ENCODE measurements at regions not wholly inside any gene's neighbourhood (a gene's known extent, or its start where the extent isn't known, plus 50 kb on each side); places are given as distances from the start of the nearest gene placed in this dataset.
A peak's percentile ranks its signal among the peaks of the same experiment; 100 is the strongest.

DNA sequence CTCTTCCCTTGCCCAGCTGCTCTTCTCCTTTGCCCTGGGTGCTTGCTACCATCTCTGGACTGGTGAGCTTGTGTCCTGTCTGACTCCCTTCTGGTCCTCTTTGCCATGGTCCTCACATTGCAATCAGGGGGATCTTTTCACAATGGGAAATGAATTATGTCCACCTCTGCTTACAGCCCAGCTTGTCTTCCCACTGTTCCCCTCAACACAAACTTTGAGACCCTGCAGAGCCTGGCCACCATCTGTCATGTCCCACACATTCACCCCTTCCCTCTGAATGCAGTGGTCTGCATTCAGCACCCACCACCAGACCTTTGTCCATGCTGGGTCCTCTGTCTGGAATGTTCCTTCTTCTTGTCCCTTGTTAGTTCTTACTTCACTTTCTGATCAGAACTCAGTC lies 100.5 kb downstream of the ABHD5 start:
- no peaks in the 10 kb centered on the region for H3K79me2 ChIP-seq (ENCODE audit: insufficient read depth, low read length)
- H3K27me3 ChIP-seq (ENCODE audit: insufficient read depth, low read length, poor library complexity, severe bottlenecking) = no peaks in the 10 kb centered on the region
- no peaks in the 10 kb centered on the region for H3K9me3 ChIP-seq (ENCODE audit: insufficient read depth, low read depth, low read length)
- peaks cover 18% of the 10 kb centered on the region for H3K4me1 ChIP-seq (ENCODE audit: insufficient read depth, low read length, poor library complexity, severe bottlenecking)
- H3K9me2 ChIP-seq (replicated peaks; ENCODE audit: low read depth, low read length) = no peaks in the 10 kb centered on the region
- H3K36me3 ChIP-seq (ENCODE audit: insufficient read depth, low read length) = no peaks in the 10 kb centered on the region
- H3K4me3 ChIP-seq (ENCODE audit: low read length, poor library complexity, severe bottlenecking) = no peak overlapping the region
- no peak overlapping the region for H2AFZ ChIP-seq (ENCODE audit: low read length)
- TF ChIP-seq CTCF (conservative IDR thresholded peaks at IDR 0.05; ENCODE audit: low read length) (no peak), EZH2phosphoT487 (IDR thresholded peaks at IDR 0.05; ENCODE audit: borderline replicate concordance) (no peak)
- H3F3A ChIP-seq (ENCODE audit: low read depth) = no peaks in the 10 kb centered on the region
- no peak overlapping the region for H3K9ac ChIP-seq (ENCODE audit: low read depth, low read length, poor library complexity, severe bottlenecking)
- no peaks in the 10 kb centered on the region for H4K20me1 ChIP-seq (ENCODE audit: insufficient read depth, low read length, poor library complexity, severe bottlenecking)
- H3K4me2 ChIP-seq (ENCODE audit: low read depth, low read length, poor library complexity, severe bottlenecking) = no peak overlapping the region

- no peak overlapping the region for H3K4me3 ChIP-seq (ENCODE audit: low read length, poor library complexity, severe bottlenecking)
- H3K79me2 ChIP-seq (ENCODE audit: insufficient read depth, low read length) = no peaks in the 10 kb centered on the region
- H3K9me2 ChIP-seq (replicated peaks; ENCODE audit: low read depth, low read length) = no peaks in the 10 kb centered on the region
- no peaks in the 10 kb centered on the region for H3F3A ChIP-seq (ENCODE audit: low read depth)
- peaks cover 8% of the 10 kb centered on the region for H3K4me1 ChIP-seq (ENCODE audit: insufficient read depth, low read length, poor library complexity, severe bottlenecking)
- H3K9me3 ChIP-seq (ENCODE audit: insufficient read depth, low read depth, low read length) = no peaks in the 10 kb centered on the region
- H3K27me3 ChIP-seq (ENCODE audit: insufficient read depth, low read length, poor library complexity, severe bottlenecking) = no peaks in the 10 kb centered on the region
- peak overlapping the region; percentile 82 for H2AFZ ChIP-seq (ENCODE audit: low read length)
- H3K4me2 ChIP-seq (ENCODE audit: low read depth, low read length, poor library complexity, severe bottlenecking) = no peak overlapping the region
- H3K36me3 ChIP-seq (ENCODE audit: insufficient read depth, low read length) = no peaks in the 10 kb centered on the region
- no peak overlapping the region for H3K9ac ChIP-seq (ENCODE audit: low read depth, low read length, poor library complexity, severe bottlenecking)
- no peaks in the 10 kb centered on the region for H4K20me1 ChIP-seq (ENCODE audit: insufficient read depth, low read length, poor library complexity, severe bottlenecking)
- TF ChIP-seq EZH2phosphoT487 (IDR thresholded peaks at IDR 0.05; ENCODE audit: borderline replicate concordance) (no peak), CTCF (conservative IDR thresholded peaks at IDR 0.05; ENCODE audit: low read length) (no peak)
Observed at GRCh38 chr3:43792904-43793303, 102.2 kb downstream of the ABHD5 start.

DNA sequence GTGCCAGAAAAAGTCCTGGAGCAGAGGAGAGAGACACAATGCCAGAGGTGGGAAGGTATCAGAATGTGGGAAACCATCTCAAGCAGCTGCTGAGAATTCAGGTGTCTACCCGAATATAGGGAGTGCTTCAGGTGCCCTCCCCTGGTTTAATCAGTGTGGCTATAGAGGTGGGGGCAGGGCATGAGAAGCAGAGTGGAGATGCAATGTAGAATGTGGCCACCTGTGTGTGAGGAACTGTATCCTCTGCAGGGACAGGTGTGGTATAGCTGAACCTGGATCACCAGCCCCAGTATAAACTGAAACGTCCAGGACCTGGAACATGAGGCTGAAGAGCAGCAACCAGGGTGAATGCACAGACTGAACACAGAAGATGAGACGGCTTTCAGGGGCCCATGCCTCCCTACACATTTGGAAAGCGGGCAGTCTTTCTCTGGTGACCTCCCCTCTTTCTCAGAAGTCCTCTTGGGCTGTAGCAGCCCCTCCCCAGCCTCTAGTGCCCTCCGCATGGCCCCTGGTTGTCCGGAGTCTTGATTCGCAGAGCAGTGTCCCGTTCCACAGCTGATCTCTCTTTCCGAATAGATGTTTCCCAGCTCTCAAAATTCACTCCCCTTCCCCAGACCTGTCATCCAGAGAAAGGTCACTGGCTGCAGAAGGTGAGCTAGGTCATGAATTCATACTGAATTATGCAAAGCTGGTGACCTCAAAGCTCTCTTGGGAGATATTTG lies 103.1 kb downstream of the ABHD5 start:
- Histone ChIP-seq H4K20me1 (ENCODE audit: insufficient read depth, low read length, poor library complexity, severe bottlenecking) (no peaks in the 10 kb centered on the region), H3K9me3 (ENCODE audit: insufficient read depth, low read depth, low read length) (no peaks in the 10 kb centered on the region), H3K27me3 (ENCODE audit: insufficient read depth, low read length, poor library complexity, severe bottlenecking) (no peaks in the 10 kb centered on the region), H3F3A (ENCODE audit: low read depth) (no peaks in the 10 kb centered on the region), H3K9me2 (replicated peaks; ENCODE audit: low read depth, low read length) (no peaks in the 10 kb centered on the region), H3K79me2 (ENCODE audit: insufficient read depth, low read length) (no peaks in the 10 kb centered on the region), H2AFZ (ENCODE audit: low read length) (no peak overlapping the region), H3K4me1 (ENCODE audit: insufficient read depth, low read length, poor library complexity, severe bottlenecking) (peaks cover 8% of the 10 kb centered on the region), H3K4me2 (ENCODE audit: low read depth, low read length, poor library complexity, severe bottlenecking) (no peak overlapping the region), H3K36me3 (ENCODE audit: insufficient read depth, low read length) (no peaks in the 10 kb centered on the region), H3K4me3 (ENCODE audit: low read length, poor library complexity, severe bottlenecking) (no peak overlapping the region), H3K9ac (ENCODE audit: low read depth, low read length, poor library complexity, severe bottlenecking) (no peak overlapping the region)
- TF ChIP-seq CTCF (conservative IDR thresholded peaks at IDR 0.05; ENCODE audit: low read length) (no peak), EZH2phosphoT487 (IDR thresholded peaks at IDR 0.05; ENCODE audit: borderline replicate concordance) (no peak)

Data from Loucy (cell line).